ENCODE measurements at regions not wholly inside any gene's neighbourhood (a gene's known extent, or its start where the extent isn't known, plus 50 kb on each side); places are given as distances from the start of the nearest gene placed in this dataset.

GRCh38 chr4:24260133-24260715, 324.1 kb downstream of the DHX15 start:
- no peak for DNase-seq (ENCODE audit: low read depth)
- TF ChIP-seq CTCF (IDR thresholded peaks at IDR 0.05; ENCODE audit: insufficient read depth, low read length): no peak
- H3K4me3 ChIP-seq (ENCODE audit: low read depth, low read length): no peak overlapping the region

DNA sequence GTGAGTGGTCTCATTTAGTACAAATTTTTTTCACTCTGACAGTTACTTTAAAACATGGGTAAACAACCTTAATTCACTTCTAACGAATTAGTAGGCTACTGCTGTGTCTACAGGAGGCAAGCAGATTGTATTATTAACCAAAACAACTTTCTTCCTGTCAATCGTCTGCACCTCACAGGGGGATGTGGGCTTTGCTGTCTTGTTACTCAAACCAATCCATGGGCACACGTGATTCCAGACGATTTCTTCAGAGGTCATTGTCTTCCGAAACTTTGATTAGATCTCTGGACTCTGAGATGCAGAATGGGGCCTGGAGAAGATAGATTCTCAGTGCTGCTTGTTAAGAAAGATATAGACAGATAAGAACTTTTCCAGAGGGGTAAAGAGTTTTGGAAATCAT, 327.8 kb downstream of the DHX15 start:
- TF ChIP-seq CTCF (IDR thresholded peaks at IDR 0.05; ENCODE audit: insufficient read depth, low read length): no peak
- H3K4me3 ChIP-seq (ENCODE audit: low read depth, low read length): no peak overlapping the region
- DNase-seq (ENCODE audit: low read depth): no peak

DNA sequence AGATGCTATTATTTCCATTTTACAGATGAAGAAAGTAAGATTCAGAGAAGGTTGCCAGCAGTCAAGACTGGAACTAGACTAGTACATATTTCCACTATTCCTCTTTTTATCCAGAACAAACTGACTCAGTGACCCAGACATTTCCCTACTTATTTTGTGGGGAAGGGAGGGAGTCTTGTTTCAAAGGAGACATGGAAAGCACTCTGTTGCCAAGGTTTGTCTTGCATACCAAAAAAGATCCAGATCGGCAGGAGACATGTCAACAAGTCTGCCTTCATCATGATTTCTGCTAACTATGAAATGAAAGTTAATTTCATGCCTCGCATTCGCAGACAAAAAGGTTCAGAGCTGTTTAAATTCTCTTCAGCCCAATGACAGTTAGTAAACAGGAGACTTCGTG, 328.3 kb downstream of the DHX15 start:
- no peak for TF ChIP-seq CTCF (IDR thresholded peaks at IDR 0.05; ENCODE audit: insufficient read depth, low read length)
- DNase-seq (ENCODE audit: low read depth): no peak
- no peak overlapping the region for H3K4me3 ChIP-seq (ENCODE audit: low read depth, low read length)

DNA sequence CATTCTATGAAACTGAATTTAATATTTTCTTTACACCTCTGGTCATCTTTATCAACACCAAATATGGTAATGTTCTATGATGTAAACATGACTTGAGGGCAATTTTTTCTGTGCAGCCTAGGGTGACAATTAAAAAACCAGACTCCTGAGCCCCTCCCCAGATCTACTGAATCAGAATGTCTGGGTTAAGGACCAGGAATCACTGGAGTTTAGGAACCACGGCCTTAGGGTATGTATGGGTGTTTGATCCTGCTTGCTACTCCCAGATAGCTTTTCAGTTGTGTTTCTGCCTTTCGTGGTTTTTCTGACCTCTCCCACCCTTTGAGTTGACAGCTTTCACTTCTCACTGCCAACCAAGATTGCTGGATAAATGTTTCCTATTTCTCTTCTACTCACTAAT, 332.2 kb downstream of the DHX15 start:
- no peak for DNase-seq (ENCODE audit: low read depth)
- H3K4me3 ChIP-seq (ENCODE audit: low read depth, low read length): no peak overlapping the region
- TF ChIP-seq CTCF (IDR thresholded peaks at IDR 0.05; ENCODE audit: insufficient read depth, low read length): no peak

DNA sequence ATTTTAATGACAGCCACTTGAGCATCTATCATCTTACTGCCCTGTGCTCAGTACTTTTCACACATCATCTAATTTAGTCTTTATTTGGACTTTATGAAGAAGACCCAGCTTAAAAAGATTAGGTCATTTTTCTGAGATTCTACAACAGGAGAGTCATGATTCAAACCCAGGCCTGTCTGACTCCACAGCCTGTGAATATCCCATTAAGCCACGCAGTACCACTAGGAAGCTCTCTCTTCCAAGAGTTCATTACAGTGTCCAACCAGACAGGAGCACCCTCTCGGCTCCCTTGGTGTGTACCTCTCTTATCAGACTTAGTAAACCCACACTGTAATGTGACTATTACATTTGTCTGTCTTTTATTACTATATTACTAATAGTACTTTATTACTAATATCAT, 332.8 kb downstream of the DHX15 start:
- no peak overlapping the region for H3K4me3 ChIP-seq (ENCODE audit: low read depth, low read length)
- TF ChIP-seq CTCF (IDR thresholded peaks at IDR 0.05; ENCODE audit: insufficient read depth, low read length): no peak
- DNase-seq (ENCODE audit: low read depth): no peak

GRCh38 chr4:24249972-24250371, 334.4 kb downstream of the DHX15 start:
- TF ChIP-seq CTCF (IDR thresholded peaks at IDR 0.05; ENCODE audit: insufficient read depth, low read length): no peak
- no peak for DNase-seq (ENCODE audit: low read depth)

More at GRCh38 chr4:24249972-24250371, 334.4 kb downstream of the DHX15 start:
- no peak overlapping the region for H3K4me3 ChIP-seq (ENCODE audit: low read depth, low read length)

Measured in fibroblast of the aortic adventitia (primary cell).